ENCODE measurements at regions not wholly inside any gene's neighbourhood (a gene's known extent, or its start where the extent isn't known, plus 50 kb on each side); places are given as distances from the start of the nearest gene placed in this dataset.

- Histone ChIP-seq H3K36me3 (ENCODE audit: insufficient read depth, low read length) (no peaks in the 10 kb centered on the region), H3K27ac (ENCODE audit: low read depth, low read length) (no peak overlapping the region), H3K9me3 (ENCODE audit: insufficient read depth, low read depth, low read length) (no peaks in the 10 kb centered on the region), H3K9ac (ENCODE audit: low read depth, low read length) (no peak overlapping the region), H3K27me3 (ENCODE audit: insufficient read depth, low read length) (no peaks in the 10 kb centered on the region), H3K4me1 (ENCODE audit: insufficient read depth, low read length) (no peaks in the 10 kb centered on the region), H3K4me3 (ENCODE audit: low read length) (no peak overlapping the region)
- WGBS: 93% methylated on average over 12 of the region's 12 CpGs
These were observed 51.4 kb downstream of the MRPL36 start for GRCh38 chr5:1748271-1748670.

DNA sequence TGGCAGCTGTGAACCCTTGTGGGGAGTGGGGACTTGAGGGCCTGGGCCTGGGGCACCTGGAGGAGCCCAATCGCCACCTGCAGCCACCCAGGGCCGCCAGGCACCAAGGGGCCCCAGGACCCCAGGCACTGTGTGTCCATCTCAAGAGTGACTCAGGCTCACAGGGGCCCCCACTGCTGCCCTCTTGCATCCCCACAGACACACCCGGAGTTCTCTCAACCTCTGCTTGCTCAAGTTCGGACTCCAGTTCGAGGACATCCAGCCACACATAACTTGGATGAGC, 51.9 kb downstream of the MRPL36 start:
- no peak overlapping the region for H3K9ac ChIP-seq (ENCODE audit: low read depth, low read length)
- no peaks in the 10 kb centered on the region for H3K36me3 ChIP-seq (ENCODE audit: insufficient read depth, low read length)
- no peak overlapping the region for H3K27ac ChIP-seq (ENCODE audit: low read depth, low read length)
- H3K27me3 ChIP-seq (ENCODE audit: insufficient read depth, low read length): no peaks in the 10 kb centered on the region
- WGBS: 97% methylated on average over 5 of the region's 5 CpGs
- no peak overlapping the region for H3K4me3 ChIP-seq (ENCODE audit: low read length)
- H3K4me1 ChIP-seq (ENCODE audit: insufficient read depth, low read length): no peaks in the 10 kb centered on the region
- no peaks in the 10 kb centered on the region for H3K9me3 ChIP-seq (ENCODE audit: insufficient read depth, low read depth, low read length)

GRCh38 chr5:1747079-1747802, 52.4 kb downstream of the MRPL36 start:
- no peaks in the 10 kb centered on the region for H3K27me3 ChIP-seq (ENCODE audit: insufficient read depth, low read length)
- no peaks in the 10 kb centered on the region for H3K4me1 ChIP-seq (ENCODE audit: insufficient read depth, low read length)
- WGBS: 93% methylated on average over 24 of the region's 24 CpGs
- H3K4me3 ChIP-seq (ENCODE audit: low read length): no peak overlapping the region
- H3K27ac ChIP-seq (ENCODE audit: low read depth, low read length): no peak overlapping the region
- H3K9ac ChIP-seq (ENCODE audit: low read depth, low read length): no peak overlapping the region
- H3K9me3 ChIP-seq (ENCODE audit: insufficient read depth, low read depth, low read length): no peaks in the 10 kb centered on the region
- no peaks in the 10 kb centered on the region for H3K36me3 ChIP-seq (ENCODE audit: insufficient read depth, low read length)

DNA sequence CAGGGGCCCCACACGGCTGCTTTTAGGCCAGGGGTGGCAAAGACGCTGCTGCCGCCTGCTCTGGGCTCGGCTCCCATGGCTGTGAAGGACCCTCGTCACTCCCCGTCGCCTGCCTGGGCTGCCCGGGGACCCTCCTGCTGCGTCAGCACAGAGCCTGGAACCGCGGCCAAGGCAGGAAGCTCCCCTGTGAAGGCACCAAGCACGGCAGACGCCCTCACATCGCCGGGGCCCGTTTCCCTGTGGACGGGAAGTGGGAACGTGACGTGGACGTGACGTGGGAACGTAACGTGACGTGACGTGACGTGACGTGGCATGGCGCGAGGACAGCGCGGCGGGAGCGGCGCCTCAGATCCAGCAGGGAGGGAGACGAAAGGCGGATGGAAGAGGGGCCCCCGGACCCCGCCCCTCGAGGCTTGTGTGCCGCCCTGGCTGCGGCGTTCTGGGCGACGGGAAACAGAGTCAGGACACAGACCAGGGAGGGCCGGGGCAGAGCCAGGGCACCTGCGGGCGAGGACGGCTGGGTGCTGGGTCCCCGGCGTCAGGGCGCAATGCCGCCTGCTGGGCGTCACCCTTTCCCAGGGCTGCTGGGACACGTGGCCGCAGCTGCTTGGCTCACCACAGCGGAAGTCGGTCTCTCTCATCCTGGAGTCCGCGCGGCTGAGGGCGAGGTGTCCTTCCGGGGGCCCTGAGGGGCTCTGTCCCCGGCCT, 53.1 kb downstream of the MRPL36 start:
- Histone ChIP-seq H3K4me3 (ENCODE audit: low read length) (no peak overlapping the region), H3K9ac (ENCODE audit: low read depth, low read length) (no peak overlapping the region), H3K36me3 (ENCODE audit: insufficient read depth, low read length) (no peaks in the 10 kb centered on the region), H3K9me3 (ENCODE audit: insufficient read depth, low read depth, low read length) (no peaks in the 10 kb centered on the region), H3K4me1 (ENCODE audit: insufficient read depth, low read length) (no peaks in the 10 kb centered on the region), H3K27me3 (ENCODE audit: insufficient read depth, low read length) (no peaks in the 10 kb centered on the region), H3K27ac (ENCODE audit: low read depth, low read length) (no peak overlapping the region)
- WGBS: 94% methylated on average over 63 of the region's 63 CpGs

DNA sequence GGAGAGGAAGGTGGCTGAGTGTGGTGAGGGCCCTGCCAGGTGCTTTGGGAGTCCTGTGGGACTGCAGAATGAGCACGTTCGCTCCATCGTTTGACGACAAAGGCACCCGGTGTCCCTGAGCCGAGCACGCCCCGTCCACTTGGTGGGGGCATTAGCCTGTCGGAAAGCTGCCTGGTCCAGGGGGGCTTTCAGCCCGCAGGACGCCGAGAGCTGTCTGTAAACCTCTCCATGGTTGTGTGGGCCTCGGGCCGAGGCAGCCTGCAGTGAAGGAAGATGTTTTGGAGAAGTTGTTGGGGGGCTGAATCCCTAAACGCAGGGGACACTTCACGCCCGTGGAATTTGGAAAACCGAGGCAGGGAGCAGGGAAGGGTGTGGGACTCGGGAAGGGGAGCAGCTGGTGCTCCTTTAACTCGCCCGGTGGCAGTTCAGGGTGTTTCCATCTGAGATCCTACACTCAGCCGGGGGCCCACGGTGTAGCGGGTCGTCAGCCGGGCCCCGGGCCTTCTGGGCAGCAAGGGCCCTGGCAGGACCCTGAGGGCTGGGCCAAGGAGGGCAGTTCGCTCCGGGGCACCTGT, 53.8 kb downstream of the MRPL36 start:
- Histone ChIP-seq H3K36me3 (ENCODE audit: insufficient read depth, low read length) (no peaks in the 10 kb centered on the region), H3K9me3 (ENCODE audit: insufficient read depth, low read depth, low read length) (no peaks in the 10 kb centered on the region), H3K27ac (ENCODE audit: low read depth, low read length) (no peak overlapping the region), H3K9ac (ENCODE audit: low read depth, low read length) (no peak overlapping the region), H3K4me3 (ENCODE audit: low read length) (no peak overlapping the region), H3K27me3 (ENCODE audit: insufficient read depth, low read length) (no peaks in the 10 kb centered on the region), H3K4me1 (ENCODE audit: insufficient read depth, low read length) (no peaks in the 10 kb centered on the region)
- 93% methylated on average over 29 of the region's 29 CpGs for WGBS

GRCh38 chr5:1745123-1745795, 54.4 kb downstream of the MRPL36 start:
- H3K36me3 ChIP-seq (ENCODE audit: insufficient read depth, low read length): no peaks in the 10 kb centered on the region
- H3K27ac ChIP-seq (ENCODE audit: low read depth, low read length): no peak overlapping the region
- H3K9me3 ChIP-seq (ENCODE audit: insufficient read depth, low read depth, low read length): 0 out of 2 replicates have a peak, but pooled peaks cover 1% of the 10 kb centered on the region
- H3K27me3 ChIP-seq (ENCODE audit: insufficient read depth, low read length): no peaks in the 10 kb centered on the region
- 93% methylated on average over 30 of the region's 30 CpGs for WGBS
- H3K4me1 ChIP-seq (ENCODE audit: insufficient read depth, low read length): no peaks in the 10 kb centered on the region
- no peak overlapping the region for H3K4me3 ChIP-seq (ENCODE audit: low read length)
- no peak overlapping the region for H3K9ac ChIP-seq (ENCODE audit: low read depth, low read length)

DNA sequence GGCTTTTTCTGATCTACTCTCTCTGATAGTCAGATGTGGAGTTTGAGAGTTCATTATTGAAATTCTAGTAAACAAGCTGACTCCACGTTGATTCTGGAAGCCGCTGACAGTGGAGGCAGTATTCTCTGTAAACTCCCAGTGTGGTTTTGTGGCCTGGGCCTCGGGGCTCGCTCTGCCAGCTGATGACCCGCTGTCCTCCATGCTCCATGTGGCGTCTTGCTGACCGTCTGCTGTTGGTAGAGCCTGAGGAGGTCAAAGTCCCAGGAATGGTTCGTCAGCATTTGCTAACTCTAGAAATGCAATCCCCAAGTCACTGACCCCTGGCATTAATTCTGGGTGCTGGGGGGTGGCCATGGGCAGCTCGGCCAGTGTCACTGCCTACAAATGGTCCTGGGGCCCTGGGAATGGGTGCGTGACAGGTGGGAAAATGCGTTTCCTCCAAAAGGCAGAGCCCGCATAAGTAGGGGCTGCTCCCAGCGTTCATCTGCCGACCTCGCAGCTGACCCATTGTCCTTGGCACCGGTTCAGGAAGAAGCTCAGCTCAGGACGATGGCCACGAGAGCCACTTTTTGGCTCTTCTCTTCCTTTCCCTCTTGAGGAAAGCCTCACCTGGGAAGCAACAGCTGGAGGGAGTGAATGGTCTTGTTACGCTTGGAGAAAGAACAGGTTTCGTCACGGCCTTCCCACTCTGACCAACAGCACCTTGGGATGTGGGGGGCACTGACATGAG, 55.1 kb downstream of the MRPL36 start:
- H3K9me3 ChIP-seq (ENCODE audit: insufficient read depth, low read depth, low read length): 0 out of 2 replicates have a peak, but pooled peaks cover 5% of the 10 kb centered on the region
- H3K27ac ChIP-seq (ENCODE audit: low read depth, low read length): no peak overlapping the region
- no peaks in the 10 kb centered on the region for H3K4me1 ChIP-seq (ENCODE audit: insufficient read depth, low read length)
- H3K36me3 ChIP-seq (ENCODE audit: insufficient read depth, low read length): no peaks in the 10 kb centered on the region
- WGBS: 92% methylated on average over 21 of the region's 21 CpGs
- H3K4me3 ChIP-seq (ENCODE audit: low read length): no peak overlapping the region
- no peaks in the 10 kb centered on the region for H3K27me3 ChIP-seq (ENCODE audit: insufficient read depth, low read length)
- H3K9ac ChIP-seq (ENCODE audit: low read depth, low read length): no peak overlapping the region

- H3K36me3 ChIP-seq (ENCODE audit: insufficient read depth, low read length): no peaks in the 10 kb centered on the region
- no peaks in the 10 kb centered on the region for H3K4me1 ChIP-seq (ENCODE audit: insufficient read depth, low read length)
- no peaks in the 10 kb centered on the region for H3K27me3 ChIP-seq (ENCODE audit: insufficient read depth, low read length)
- H3K9ac ChIP-seq (ENCODE audit: low read depth, low read length): no peak overlapping the region
- WGBS: 86% methylated on average over 5 of the region's 5 CpGs
- no peak overlapping the region for H3K4me3 ChIP-seq (ENCODE audit: low read length)
- no peak overlapping the region for H3K27ac ChIP-seq (ENCODE audit: low read depth, low read length)
- 0 out of 2 replicates have a peak, but pooled peaks cover 5% of the 10 kb centered on the region for H3K9me3 ChIP-seq (ENCODE audit: insufficient read depth, low read depth, low read length)
These were observed 55.9 kb downstream of the MRPL36 start for GRCh38 chr5:1743769-1744085.

DNA sequence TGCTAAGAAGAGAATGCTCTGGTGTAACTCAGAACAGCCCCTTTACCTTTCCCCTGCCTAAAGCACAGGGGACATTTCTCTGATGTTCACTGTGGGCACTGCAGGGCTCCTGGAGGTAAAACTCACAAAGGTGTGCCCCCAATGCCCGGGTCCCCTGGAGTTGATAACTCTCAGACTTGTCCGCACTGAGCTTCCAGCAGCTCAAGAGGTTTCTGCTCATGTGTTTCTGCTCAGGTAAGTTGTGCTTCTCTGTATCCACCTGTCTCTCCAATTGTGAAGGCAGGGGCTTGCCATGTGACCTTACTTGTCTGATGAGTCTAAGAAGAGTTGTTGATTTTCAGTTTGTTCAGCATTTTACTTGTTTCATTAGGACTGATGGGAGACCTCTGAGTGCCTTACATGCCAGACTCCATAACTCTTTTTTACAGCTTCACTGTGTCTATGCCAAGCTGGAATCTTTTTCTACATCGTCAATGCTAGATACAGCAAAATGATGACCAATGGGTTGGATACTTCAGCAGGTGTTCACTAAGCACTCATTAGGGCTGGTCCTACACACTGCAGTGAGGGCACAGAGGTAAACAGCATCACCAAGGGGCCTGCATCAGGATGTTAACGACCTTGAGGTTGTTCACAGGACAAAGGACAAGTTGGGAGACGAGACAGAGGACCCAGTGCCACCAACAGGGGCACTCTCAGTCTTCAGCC, 56.4 kb downstream of the MRPL36 start:
- H3K27ac ChIP-seq (ENCODE audit: low read depth, low read length): no peak overlapping the region
- no peak overlapping the region for H3K9ac ChIP-seq (ENCODE audit: low read depth, low read length)
- no peaks in the 10 kb centered on the region for H3K36me3 ChIP-seq (ENCODE audit: insufficient read depth, low read length)
- no peak overlapping the region for H3K4me3 ChIP-seq (ENCODE audit: low read length)
- H3K9me3 ChIP-seq (ENCODE audit: insufficient read depth, low read depth, low read length): 0 out of 2 replicates have a peak, but pooled peaks cover 5% of the 10 kb centered on the region
- 88% methylated on average over 5 of the region's 5 CpGs for WGBS
- H3K4me1 ChIP-seq (ENCODE audit: insufficient read depth, low read length): no peaks in the 10 kb centered on the region
- H3K27me3 ChIP-seq (ENCODE audit: insufficient read depth, low read length): no peaks in the 10 kb centered on the region

DNA sequence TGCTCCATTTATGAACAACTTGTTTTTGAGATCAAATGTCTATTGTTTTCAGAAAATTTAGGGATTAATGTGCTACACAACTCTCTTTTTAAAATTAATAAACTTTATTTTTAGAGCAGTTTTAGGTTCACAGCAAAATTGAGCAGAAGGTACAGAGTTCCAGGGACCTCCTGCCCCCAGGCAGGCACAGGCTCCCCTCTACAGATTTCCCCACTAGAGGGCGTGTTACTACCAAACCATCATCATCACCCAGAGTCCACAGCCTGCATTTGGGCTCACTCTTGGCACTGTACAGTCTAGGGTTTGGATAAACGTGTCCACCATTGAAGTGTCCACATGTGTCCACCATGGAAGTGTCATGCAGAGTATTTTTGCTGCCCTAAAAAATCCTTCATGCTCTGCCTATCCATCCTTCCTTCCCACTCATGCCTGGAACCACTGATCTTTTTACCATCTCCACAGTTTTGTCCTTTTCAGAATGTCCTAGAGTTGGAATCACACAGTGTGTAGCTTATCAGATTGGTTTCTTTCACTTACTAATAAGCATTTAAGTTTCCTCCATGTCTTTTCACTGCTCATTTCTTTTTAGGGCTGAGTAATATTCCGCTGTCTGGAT, 61.7 kb downstream of the MRPL36 start:
- H3K36me3 ChIP-seq (ENCODE audit: insufficient read depth, low read length): no peaks in the 10 kb centered on the region
- no peak overlapping the region for H3K9ac ChIP-seq (ENCODE audit: low read depth, low read length)
- 0 out of 2 replicates have a peak, but pooled peaks cover 5% of the 10 kb centered on the region for H3K9me3 ChIP-seq (ENCODE audit: insufficient read depth, low read depth, low read length)
- no peaks in the 10 kb centered on the region for H3K27me3 ChIP-seq (ENCODE audit: insufficient read depth, low read length)
- 37% methylated on average over 3 of the region's 3 CpGs for WGBS
- no peak overlapping the region for H3K4me3 ChIP-seq (ENCODE audit: low read length)
- H3K27ac ChIP-seq (ENCODE audit: low read depth, low read length): no peak overlapping the region
- no peaks in the 10 kb centered on the region for H3K4me1 ChIP-seq (ENCODE audit: insufficient read depth, low read length)
